NOMO-1 treated with dmso at 0.1 percent for 144 hours (cell line): ENCODE measurements at regions not wholly inside any gene's neighbourhood (a gene's known extent, or its start where the extent isn't known, plus 50 kb on each side); places are given as distances from the start of the nearest gene placed in this dataset.

Experiments used
- DNase-seq: peaks from one replicate; lab custom pipeline; 2025; ENCODE audit not compliant: unreplicated experiment; lab: John Stamatoyannopoulos, UW

GRCh38 chr12:123100882-123101281, 50.0 kb downstream of the PITPNM2 start:
- no peak for DNase-seq

- no peak for DNase-seq
Observed at GRCh38 chr12:123100450-123100849, 50.4 kb downstream of the PITPNM2 start.

- DNase-seq = no peak
Observed at GRCh38 chr12:123099560-123100192, 51.2 kb downstream of the PITPNM2 start.

- no peak for DNase-seq
Observed at GRCh38 chr12:123098780-123099179, 52.1 kb downstream of the PITPNM2 start.

- no peak for DNase-seq
Observed at GRCh38 chr12:123097561-123098084, 53.3 kb downstream of the PITPNM2 start.

- DNase-seq = no peak
Observed at GRCh38 chr12:123096741-123097140, 54.1 kb downstream of the PITPNM2 start.

GRCh38 chr12:123096182-123096581, 54.7 kb downstream of the PITPNM2 start:
- DNase-seq = no peak

GRCh38 chr12:123095078-123095881, 55.6 kb downstream of the PITPNM2 start:
- DNase-seq = no peak

GRCh38 chr12:123094349-123095077, 56.4 kb downstream of the PITPNM2 start:
- no peak for DNase-seq

- no peak for DNase-seq
Observed at GRCh38 chr12:123092866-123093265, 58.0 kb downstream of the PITPNM2 start.

- peak; percentile 21 for DNase-seq
Observed at GRCh38 chr12:123091230-123092150, 59.4 kb downstream of the PITPNM2 start.

- peak; percentile 70 for DNase-seq
Observed at GRCh38 chr12:123089631-123090353, 61.1 kb downstream of the PITPNM2 start.

GRCh38 chr12:123089140-123089539, 61.8 kb downstream of the PITPNM2 start:
- peak; percentile 56 for DNase-seq

- DNase-seq = no peak
Observed at GRCh38 chr12:123085730-123086487, 65.0 kb downstream of the PITPNM2 start.

- DNase-seq = no peak
Observed at GRCh38 chr12:123085066-123085465, 65.8 kb downstream of the PITPNM2 start.

- DNase-seq = no peak
Observed at GRCh38 chr12:123083661-123084571, 67.0 kb downstream of the PITPNM2 start.

- no peak for DNase-seq
Observed at GRCh38 chr12:123080634-123081033, 70.3 kb downstream of the PITPNM2 start.

GRCh38 chr12:123078531-123079155, 72.2 kb downstream of the PITPNM2 start:
- DNase-seq = no peak
